GM23248 (cell line): ENCODE measurements at regions not wholly inside any gene's neighbourhood (a gene's known extent, or its start where the extent isn't known, plus 50 kb on each side); places are given as distances from the start of the nearest gene placed in this dataset.

Experiments
- DNase-seq: peaks from one replicate; pipeline ENCODE4 v3.0.0-alpha.2; 2015
- H2AFZ ChIP-seq: fragments of 200-600 bp; sonication (generic); 2 replicates; pipeline ENCODE4 v1.6.1; 2016; ENCODE audit warnings: antibody characterized with exemption
- H3F3A ChIP-seq: fragments of 200-600 bp; sonication (generic); 2 replicates; pipeline ENCODE4 v1.6.1; 2016; ENCODE audit warnings: mild to moderate bottlenecking, antibody characterized with exemption, mixed run types; ENCODE audit not compliant: insufficient read depth
- H3K27ac ChIP-seq: fragments of 200-600 bp; sonication (generic); 2 replicates; pipeline ENCODE4 v1.5.1; 2016; ENCODE audit warnings: mild to moderate bottlenecking
- H3K27me3 ChIP-seq: fragments of 200-600 bp; sonication (generic); replicated peaks from 2 replicates; pipeline ENCODE4 v1.6.1; 2016; ENCODE audit warnings: mild to moderate bottlenecking; ENCODE audit not compliant: insufficient read depth
- H3K36me3 ChIP-seq: fragments of 200-600 bp; sonication (generic); 2 replicates; pipeline ENCODE4 v1.6.1; 2016; ENCODE audit warnings: low read depth, mild to moderate bottlenecking
- H3K4me1 ChIP-seq: fragments of 200-600 bp; sonication (generic); 2 replicates; pipeline ENCODE4 v1.6.1; 2016; ENCODE audit warnings: mild to moderate bottlenecking; ENCODE audit not compliant: insufficient read depth
- H3K4me2 ChIP-seq: fragments of 200-600 bp; sonication (generic); one replicate; pipeline ENCODE4 v1.6.1; 2016; ENCODE audit warnings: mild to moderate bottlenecking; ENCODE audit not compliant: unreplicated experiment
- H3K4me3 ChIP-seq: fragments of 200-600 bp; sonication (generic); 2 replicates; pipeline ENCODE4 v1.5.1; 2016; ENCODE audit warnings: mild to moderate bottlenecking
- H3K79me2 ChIP-seq: fragments of 200-600 bp; sonication (generic); 2 replicates; pipeline ENCODE4 v1.6.1; 2016; ENCODE audit warnings: mild to moderate bottlenecking; ENCODE audit not compliant: insufficient read depth
- H3K9ac ChIP-seq: fragments of 200-600 bp; sonication (generic); 2 replicates; pipeline ENCODE4 v1.6.1; 2016; ENCODE audit warnings: mild to moderate bottlenecking
- H3K9me2 ChIP-seq: fragments of 200-600 bp; sonication (generic); 2 replicates; pipeline ENCODE4 v1.6.1; 2016; ENCODE audit warnings: mixed run types, mild to moderate bottlenecking, moderate library complexity; ENCODE audit not compliant: insufficient read depth
- H3K9me3 ChIP-seq: fragments of 200-600 bp; sonication (generic); one replicate; pipeline ENCODE4 v1.6.1; 2017; ENCODE audit warnings: low read depth
- H4K20me1 ChIP-seq: fragments of 200-600 bp; sonication (generic); 2 replicates; pipeline ENCODE4 v1.6.0; 2016; ENCODE audit not compliant: insufficient read depth
- EZH2 ChIP-seq: fragments of 200-600 bp; sonication (generic); IDR thresholded peaks from 2 replicates; pipeline ENCODE4 v1.6.1; 2018; ENCODE audit warnings: antibody characterized with exemption, mild to moderate bottlenecking; ENCODE audit not compliant: insufficient read depth, poor library complexity, severe bottlenecking
- EZH2phosphoT487 ChIP-seq: fragments of 200-600 bp; sonication (generic); IDR thresholded peaks from 2 replicates; pipeline ENCODE4 v1.6.1; 2018; ENCODE audit warnings: antibody characterized with exemption, moderate library complexity, mild to moderate bottlenecking, low read depth; ENCODE audit not compliant: insufficient read depth
- WGBS, 2 experiments: methylation state at CpG; one replicate each; pipeline ENCODE4 v1.1.6; 2015 to 2017; ENCODE audit warnings: low lambda C conversion rate in 2 of 2, low coverage in 1 of 2; ENCODE audit errors: missing lambda C conversion rate in 2 of 2; 5-methylcytosine and 5-hydroxymethylcytosine counted together
- in situ Hi-C: fragments of 300-500 bp; cut with MboI; formaldehyde crosslinking; loops from 2 replicates; pipeline ENCODE4 v1.15.0; 2020

- TF ChIP-seq EZH2: no peak
- TF ChIP-seq EZH2phosphoT487: no peak
- H3K27ac ChIP-seq: no peak overlapping the region
- no peak overlapping the region for H3K4me3 ChIP-seq
- H3K36me3 ChIP-seq: no peaks in the 10 kb centered on the region
- H3F3A ChIP-seq: no peaks in the 10 kb centered on the region
- H3K9me3 ChIP-seq: no peaks in the 10 kb centered on the region
- H3K9ac ChIP-seq: no peak overlapping the region
- no peaks in the 10 kb centered on the region for H3K79me2 ChIP-seq
- no peaks in the 10 kb centered on the region for H3K9me2 ChIP-seq
- peaks cover 6% of the 10 kb centered on the region; the same call in 1 of the 2 replicates for H3K27me3 ChIP-seq
- peak overlapping the region; percentile 71; the same call in 1 of the 2 replicates for H2AFZ ChIP-seq
- H3K4me2 ChIP-seq: peak overlapping the region; percentile 62
- no peaks in the 10 kb centered on the region for H3K4me1 ChIP-seq
- 23 to 24% methylated on average over 18 of the region's 18 CpGs for WGBS, 2 experiments
- peak; percentile 84 for DNase-seq
- in situ Hi-C loops: no loop called here
- no peaks in the 10 kb centered on the region for H4K20me1 ChIP-seq
Observed at GRCh38 chr14:101707068-101707842, 54.3 kb upstream of the PPP2R5C start.

GRCh38 chr14:101707863-101708620 is 53.5 kb upstream of the PPP2R5C start:
- WGBS, 2 experiments: 65 to 70% methylated on average over 12 of the region's 12 CpGs
- in situ Hi-C loops: no loop called here
- H3K4me2 ChIP-seq: peak overlapping the region; percentile 62

GRCh38 chr14:101708853-101709532 is 52.5 kb upstream of the PPP2R5C start:
- no peak overlapping the region for H3K9ac ChIP-seq
- in situ Hi-C loops: no loop called here
- H3K27me3 ChIP-seq: no peaks in the 10 kb centered on the region; the same call in 1 of the 2 replicates
- no peaks in the 10 kb centered on the region for H3K36me3 ChIP-seq
- TF ChIP-seq EZH2 (no peak), EZH2phosphoT487 (no peak)
- H4K20me1 ChIP-seq: no peaks in the 10 kb centered on the region
- no peak overlapping the region for H3K4me3 ChIP-seq
- H3K4me2 ChIP-seq: no peak overlapping the region
- WGBS, 2 experiments: 69 to 73% methylated on average over 18 of the region's 18 CpGs
- no peaks in the 10 kb centered on the region for H3K79me2 ChIP-seq
- no peaks in the 10 kb centered on the region for H3F3A ChIP-seq
- no peaks in the 10 kb centered on the region for H3K9me2 ChIP-seq
- H3K4me1 ChIP-seq: no peaks in the 10 kb centered on the region
- H3K27ac ChIP-seq: no peak overlapping the region
- H2AFZ ChIP-seq: no peak overlapping the region
- DNase-seq: no peak
- H3K9me3 ChIP-seq: no peaks in the 10 kb centered on the region

More at GRCh38 chr14:101707863-101708620, 53.5 kb upstream of the PPP2R5C start:
- H3K9me3 ChIP-seq: no peaks in the 10 kb centered on the region
- no peaks in the 10 kb centered on the region for H4K20me1 ChIP-seq
- no peak for TF ChIP-seq EZH2
- TF ChIP-seq EZH2phosphoT487: no peak
- no peaks in the 10 kb centered on the region for H3K9me2 ChIP-seq
- H3F3A ChIP-seq: no peaks in the 10 kb centered on the region
- no peak overlapping the region for H3K27ac ChIP-seq
- no peaks in the 10 kb centered on the region for H3K36me3 ChIP-seq
- DNase-seq: no peak
- H3K4me1 ChIP-seq: no peaks in the 10 kb centered on the region
- no peaks in the 10 kb centered on the region for H3K79me2 ChIP-seq
- H2AFZ ChIP-seq: peak overlapping the region; percentile 62; the same call in 1 of the 2 replicates
- H3K27me3 ChIP-seq: peaks cover 3% of the 10 kb centered on the region; the same call in 1 of the 2 replicates
- no peak overlapping the region for H3K9ac ChIP-seq
- H3K4me3 ChIP-seq: no peak overlapping the region

DNA sequence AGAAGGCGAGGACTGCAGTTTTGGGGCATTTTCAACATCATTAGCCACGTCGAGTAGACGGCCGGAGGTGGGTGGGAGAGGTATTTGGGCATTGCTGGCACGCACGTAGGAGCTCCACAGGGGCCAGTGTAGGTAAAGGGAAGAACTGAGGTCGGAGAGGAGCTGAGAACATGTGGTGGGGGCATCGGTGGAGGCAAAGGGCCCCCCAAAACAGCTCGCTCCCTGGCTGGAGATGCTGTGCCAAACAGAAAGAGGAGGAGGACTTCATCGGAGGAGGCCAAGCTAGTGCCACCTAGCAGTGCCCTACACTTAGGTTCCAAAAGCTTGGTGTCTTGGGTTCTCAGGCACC is 52.0 kb upstream of the PPP2R5C start:
- Histone ChIP-seq H3K4me3 (no peak overlapping the region), H3K27me3 (no peaks in the 10 kb centered on the region), H3K9ac (no peak overlapping the region), H3K9me3 (no peaks in the 10 kb centered on the region), H4K20me1 (no peaks in the 10 kb centered on the region), H2AFZ (no peak overlapping the region), H3K4me2 (no peak overlapping the region), H3K4me1 (no peaks in the 10 kb centered on the region), H3K9me2 (no peaks in the 10 kb centered on the region), H3K79me2 (no peaks in the 10 kb centered on the region), H3F3A (no peaks in the 10 kb centered on the region), H3K27ac (no peak overlapping the region), H3K36me3 (no peaks in the 10 kb centered on the region)
- WGBS, 2 experiments: 39 to 44% methylated on average over 10 to 11 of the region's 11 CpGs
- in situ Hi-C loops: no loop called here
- no peak for DNase-seq
- no peak for TF ChIP-seq EZH2
- TF ChIP-seq EZH2phosphoT487: no peak
